SU-DHL-6 (cell line): ENCODE measurements at regions not wholly inside any gene's neighbourhood (a gene's known extent, or its start where the extent isn't known, plus 50 kb on each side); places are given as distances from the start of the nearest gene placed in this dataset.

Experiments
- EZH2phosphoT487 ChIP-seq: fragments of 200-600 bp; sonication (generic), shearing (Covaris generic); conservative IDR thresholded peaks from 2 replicates; pipeline ENCODE4 v1.6.1; 2018; ENCODE audit warnings: mild to moderate bottlenecking, antibody characterized with exemption, low read length, moderate library complexity, mixed read lengths
- TF ChIP-seq, protein P1 (sequence below): fragments of 200-600 bp; sonication (generic); IDR thresholded peaks from one replicate; pipeline ENCODE4 v1.5.1; 2017; ENCODE audit warnings: antibody characterized with exemption, mild to moderate bottlenecking, low read length, moderate library complexity; ENCODE audit not compliant: insufficient read depth, poor library complexity, severe bottlenecking

DNA sequence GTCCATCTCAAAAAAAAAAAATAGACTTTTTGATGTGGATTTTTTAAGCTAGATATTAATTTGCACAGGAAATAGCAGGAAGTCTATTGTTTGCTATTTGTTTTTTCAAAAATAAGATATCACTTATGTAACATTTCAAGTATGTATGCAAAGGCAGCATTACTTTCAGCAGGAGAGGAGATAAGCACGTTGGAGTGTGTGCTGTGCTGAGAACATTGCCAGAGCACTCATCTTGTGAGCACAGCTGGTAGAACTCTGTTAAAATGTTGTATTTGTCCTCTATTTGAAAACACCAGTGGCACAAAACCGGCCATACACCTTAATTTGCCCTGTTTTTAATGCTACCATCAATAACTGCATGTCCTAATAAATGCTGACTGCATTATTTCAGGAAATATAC, 1061.9 kb upstream of the CDH18 start:
- TF ChIP-seq, protein P1, sequence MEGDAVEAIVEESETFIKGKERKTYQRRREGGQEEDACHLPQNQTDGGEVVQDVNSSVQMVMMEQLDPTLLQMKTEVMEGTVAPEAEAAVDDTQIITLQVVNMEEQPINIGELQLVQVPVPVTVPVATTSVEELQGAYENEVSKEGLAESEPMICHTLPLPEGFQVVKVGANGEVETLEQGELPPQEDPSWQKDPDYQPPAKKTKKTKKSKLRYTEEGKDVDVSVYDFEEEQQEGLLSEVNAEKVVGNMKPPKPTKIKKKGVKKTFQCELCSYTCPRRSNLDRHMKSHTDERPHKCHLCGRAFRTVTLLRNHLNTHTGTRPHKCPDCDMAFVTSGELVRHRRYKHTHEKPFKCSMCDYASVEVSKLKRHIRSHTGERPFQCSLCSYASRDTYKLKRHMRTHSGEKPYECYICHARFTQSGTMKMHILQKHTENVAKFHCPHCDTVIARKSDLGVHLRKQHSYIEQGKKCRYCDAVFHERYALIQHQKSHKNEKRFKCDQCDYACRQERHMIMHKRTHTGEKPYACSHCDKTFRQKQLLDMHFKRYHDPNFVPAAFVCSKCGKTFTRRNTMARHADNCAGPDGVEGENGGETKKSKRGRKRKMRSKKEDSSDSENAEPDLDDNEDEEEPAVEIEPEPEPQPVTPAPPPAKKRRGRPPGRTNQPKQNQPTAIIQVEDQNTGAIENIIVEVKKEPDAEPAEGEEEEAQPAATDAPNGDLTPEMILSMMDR = no peak
- TF ChIP-seq EZH2phosphoT487 = no peak
